ENCODE measurements at regions not wholly inside any gene's neighbourhood (a gene's known extent, or its start where the extent isn't known, plus 50 kb on each side); places are given as distances from the start of the nearest gene placed in this dataset.

- no peaks in the 10 kb centered on the region for H3K9me3 ChIP-seq (ENCODE audit: severe bottlenecking)
- no peak for DNase-seq (ENCODE audit: low spot score)
These were observed 1029.3 kb upstream of the TYRP1 start for GRCh38 chr9:11663913-11664312.

GRCh38 chr9:11676821-11677220 is 1016.4 kb upstream of the TYRP1 start:
- no peak for ATAC-seq (ENCODE audit: low read depth)
- H3K9me3 ChIP-seq (ENCODE audit: severe bottlenecking) = no peaks in the 10 kb centered on the region
- H3K4me3 ChIP-seq (ENCODE audit: severe bottlenecking) = no peak overlapping the region
- TF ChIP-seq CTCF (IDR thresholded peaks at IDR 0.05; ENCODE audit: poor library complexity, severe bottlenecking) = no peak
- no peak overlapping the region for H3K27ac ChIP-seq (ENCODE audit: poor library complexity, severe bottlenecking)
- no peak for DNase-seq (ENCODE audit: low spot score)
- no peaks in the 10 kb centered on the region for H3K36me3 ChIP-seq (ENCODE audit: low read depth)
- H3K4me1 ChIP-seq (ENCODE audit: insufficient read depth, poor library complexity, severe bottlenecking) = no peaks in the 10 kb centered on the region
- H3K27me3 ChIP-seq (ENCODE audit: insufficient read depth, poor library complexity, severe bottlenecking) = no peaks in the 10 kb centered on the region

More at GRCh38 chr9:11663913-11664312, 1029.3 kb upstream of the TYRP1 start:
- H3K36me3 ChIP-seq (ENCODE audit: low read depth) = no peaks in the 10 kb centered on the region
- H3K4me3 ChIP-seq (ENCODE audit: severe bottlenecking) = no peak overlapping the region
- ATAC-seq (ENCODE audit: low read depth) = no peak
- no peak overlapping the region for H3K27ac ChIP-seq (ENCODE audit: poor library complexity, severe bottlenecking)
- no peaks in the 10 kb centered on the region for H3K27me3 ChIP-seq (ENCODE audit: insufficient read depth, poor library complexity, severe bottlenecking)
- no peaks in the 10 kb centered on the region for H3K4me1 ChIP-seq (ENCODE audit: insufficient read depth, poor library complexity, severe bottlenecking)
- TF ChIP-seq CTCF (IDR thresholded peaks at IDR 0.05; ENCODE audit: poor library complexity, severe bottlenecking) = no peak

- H3K9me3 ChIP-seq (ENCODE audit: severe bottlenecking) = no peaks in the 10 kb centered on the region
- H3K27me3 ChIP-seq (ENCODE audit: insufficient read depth, poor library complexity, severe bottlenecking) = peaks cover 13% of the 10 kb centered on the region
- H3K4me1 ChIP-seq (ENCODE audit: insufficient read depth, poor library complexity, severe bottlenecking) = no peaks in the 10 kb centered on the region
- no peak overlapping the region for H3K4me3 ChIP-seq (ENCODE audit: severe bottlenecking)
- no peak for TF ChIP-seq CTCF (IDR thresholded peaks at IDR 0.05; ENCODE audit: poor library complexity, severe bottlenecking)
- H3K36me3 ChIP-seq (ENCODE audit: low read depth) = no peaks in the 10 kb centered on the region
- ATAC-seq (ENCODE audit: low read depth) = no peak
- no peak for DNase-seq (ENCODE audit: low spot score)
- H3K27ac ChIP-seq (ENCODE audit: poor library complexity, severe bottlenecking) = no peak overlapping the region
These were observed 1006.5 kb upstream of the TYRP1 start for GRCh38 chr9:11686733-11687132.

GRCh38 chr9:11697126-11697525 is 996.1 kb upstream of the TYRP1 start:
- DNase-seq (ENCODE audit: low spot score) (no peak), ATAC-seq (ENCODE audit: low read depth) (no peak)
- Histone ChIP-seq H3K36me3 (ENCODE audit: low read depth) (no peaks in the 10 kb centered on the region), H3K4me1 (ENCODE audit: insufficient read depth, poor library complexity, severe bottlenecking) (no peaks in the 10 kb centered on the region), H3K27me3 (ENCODE audit: insufficient read depth, poor library complexity, severe bottlenecking) (peaks cover 4% of the 10 kb centered on the region), H3K9me3 (ENCODE audit: severe bottlenecking) (no peaks in the 10 kb centered on the region), H3K4me3 (ENCODE audit: severe bottlenecking) (no peak overlapping the region), H3K27ac (ENCODE audit: poor library complexity, severe bottlenecking) (no peak overlapping the region)
- no peak for TF ChIP-seq CTCF (IDR thresholded peaks at IDR 0.05; ENCODE audit: poor library complexity, severe bottlenecking)

- DNase-seq (ENCODE audit: low spot score) = no peak
- TF ChIP-seq CTCF (IDR thresholded peaks at IDR 0.05; ENCODE audit: poor library complexity, severe bottlenecking) = no peak
- H3K9me3 ChIP-seq (ENCODE audit: severe bottlenecking) = no peaks in the 10 kb centered on the region
- peaks cover 4% of the 10 kb centered on the region for H3K27me3 ChIP-seq (ENCODE audit: insufficient read depth, poor library complexity, severe bottlenecking)
- H3K4me3 ChIP-seq (ENCODE audit: severe bottlenecking) = no peak overlapping the region
- H3K4me1 ChIP-seq (ENCODE audit: insufficient read depth, poor library complexity, severe bottlenecking) = no peaks in the 10 kb centered on the region
- H3K36me3 ChIP-seq (ENCODE audit: low read depth) = no peaks in the 10 kb centered on the region
- no peak overlapping the region for H3K27ac ChIP-seq (ENCODE audit: poor library complexity, severe bottlenecking)
- no peak for ATAC-seq (ENCODE audit: low read depth)
These were observed 991.5 kb upstream of the TYRP1 start for GRCh38 chr9:11701706-11702105.

Measured in RWPE2 (cell line).